CD4-positive, alpha-beta T cell (primary cell): ENCODE measurements at regions not wholly inside any gene's neighbourhood (a gene's known extent, or its start where the extent isn't known, plus 50 kb on each side); places are given as distances from the start of the nearest gene placed in this dataset.

Experiments used
- ATAC-seq: fragments of 200-7000 bp; cut with Tn5 transposase; one replicate; pipeline ENCODE4 v1.10.0; 2022; ENCODE audit warnings: mild to moderate bottlenecking; ENCODE audit not compliant: poor library complexity
- CTCF ChIA-PET: fragments of 350-600 bp; sonication (Branson Sonifier 250); formaldehyde crosslinking; loops from one replicate; lab custom pipeline; 2021; ENCODE audit warnings: antibody characterized with exemption, inconsistent platforms; lab: Charles Lee
- POLR2A ChIA-PET: fragments of 350-600 bp; sonication (Branson Sonifier 250); formaldehyde crosslinking; loops from one replicate; lab custom pipeline; 2021; ENCODE audit warnings: antibody characterized with exemption, inconsistent platforms; lab: Charles Lee
- DNase-seq, 14 experiments: peaks; one replicate each; pipeline ENCODE4 v3.0.0-alpha.2; 2013 to 2020; ENCODE audit warnings: mixed read lengths in 2 of 14
- H3K27ac ChIP-seq, 2 donors: one replicate each; pipeline versions ENCODE4 v1.5.1 to v1.7.0; 2013; ENCODE audit warnings: low read length in 2 of 2, low read depth in 1 of 2, mild to moderate bottlenecking in 1 of 2
- H3K27me3 ChIP-seq, 2 experiments: 1 replicate in 1 of 2; 2 replicates in 1 of 2; pipeline versions ENCODE4 v1.6.1 to v1.7.0; 2013; ENCODE audit warnings: low read length in 2 of 2, control low read depth in 1 of 2, mild to moderate bottlenecking in 1 of 2, moderate library complexity in 1 of 2; ENCODE audit not compliant: insufficient read depth in 2 of 2, control insufficient read depth in 1 of 2
- H3K36me3 ChIP-seq: one replicate; pipeline ENCODE4 v1.6.1; 2013; ENCODE audit warnings: low read length, control low read depth; ENCODE audit not compliant: insufficient read depth
- H3K4me1 ChIP-seq: one replicate; pipeline ENCODE4 v1.6.1; 2013; ENCODE audit warnings: low read length, control low read depth; ENCODE audit not compliant: insufficient read depth
- H3K4me3 ChIP-seq: one replicate; pipeline ENCODE4 v1.5.1; 2013; ENCODE audit warnings: mild to moderate bottlenecking, low read length, moderate library complexity
- H3K9me3 ChIP-seq, 2 experiments: 1 replicate in 1 of 2; 2 replicates in 1 of 2; pipeline versions ENCODE4 v1.6.1 to v1.7.0; 2013; ENCODE audit warnings: low read length in 2 of 2, mild to moderate bottlenecking in 2 of 2, control low read depth in 1 of 2, moderate library complexity in 1 of 2; ENCODE audit not compliant: control insufficient read depth in 1 of 2, insufficient read depth in 1 of 2
- H3K27ac Mint-ChIP-seq: one replicate; pipeline ENCODE4 v1.8.0; 2020; ENCODE audit warnings: mixed read lengths
- H3K27me3 Mint-ChIP-seq: one replicate; pipeline ENCODE4 v1.8.0; 2021; ENCODE audit warnings: mixed read lengths
- H3K36me3 Mint-ChIP-seq: one replicate; pipeline ENCODE4 v1.8.0; 2021; ENCODE audit warnings: low read depth, mixed read lengths
- H3K4me1 Mint-ChIP-seq: one replicate; pipeline ENCODE4 v1.8.0; 2021; ENCODE audit warnings: low read depth, mixed read lengths
- H3K4me3 Mint-ChIP-seq: one replicate; pipeline ENCODE4 v1.8.0; 2020; ENCODE audit warnings: mild to moderate bottlenecking, mixed read lengths
- H3K9me3 Mint-ChIP-seq: one replicate; pipeline ENCODE4 v1.8.0; 2020; ENCODE audit warnings: mixed read lengths
- CTCF ChIP-seq: fragments of 200-600 bp; IDR thresholded peaks from one replicate; pipeline ENCODE4 v1.8.0; 2022; ENCODE audit warnings: antibody characterized with exemption, mild to moderate bottlenecking
- intact Hi-C, 2 experiments: fragments of 100-400 bp; cut with DNase I in 1 of 2; cut with micrococcal nuclease in 1 of 2; formaldehyde crosslinking; loops; one replicate each; pipeline versions ENCODE4 v1.15.1 to v1.9.0; 2023 to 2025; cut with DNase I, micrococcal nuclease

DNA sequence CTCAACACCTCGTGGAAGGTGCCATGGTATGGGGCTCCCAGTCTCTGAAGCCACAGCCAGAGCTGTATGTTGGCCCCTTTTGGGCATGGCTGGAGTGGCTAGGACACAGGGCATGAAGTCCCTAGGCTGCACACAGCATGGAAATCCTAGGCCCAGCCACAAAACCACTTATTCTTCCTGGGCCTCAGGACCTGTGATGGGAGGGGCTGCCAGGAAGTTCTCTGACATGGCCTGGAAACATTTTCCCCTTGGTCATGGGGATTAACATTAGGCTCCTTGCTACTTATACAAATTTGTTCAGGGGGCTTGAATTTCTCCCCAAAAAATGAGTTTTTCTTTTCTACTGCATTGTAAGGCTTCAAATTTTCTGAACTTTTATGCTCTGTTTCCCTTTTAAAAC lies 2091.2 kb upstream of the ACO1 start:
- Mint-ChIP-seq H3K4me3 (no peak overlapping the region), H3K9me3 (peaks cover 3% of the 10 kb centered on the region), H3K27ac (no peak overlapping the region), H3K36me3 (no peaks in the 10 kb centered on the region), H3K4me1 (no peaks in the 10 kb centered on the region), H3K27me3 (no peaks in the 10 kb centered on the region)
- no peak for ATAC-seq
- no peak overlapping the region for H3K27ac ChIP-seq
- no peaks in the 10 kb centered on the region for H3K36me3 ChIP-seq
- H3K9me3 ChIP-seq, result no peaks in the 10 kb centered on the region
- no peaks in the 10 kb centered on the region for H3K4me1 ChIP-seq
- intact Hi-C loops, result loop anchor here in 1 of 2 experiments (10.0 kb wide), 1 partner anchor 58 kb away; no protein-coding TSS in a partner anchor
- POLR2A ChIA-PET, result no interaction called here
- TF ChIP-seq CTCF, result no peak
- no peak for DNase-seq
- CTCF ChIA-PET, result no interaction called here
- H3K4me3 ChIP-seq, result no peak overlapping the region
- no peaks in the 10 kb centered on the region for H3K27me3 ChIP-seq

DNA sequence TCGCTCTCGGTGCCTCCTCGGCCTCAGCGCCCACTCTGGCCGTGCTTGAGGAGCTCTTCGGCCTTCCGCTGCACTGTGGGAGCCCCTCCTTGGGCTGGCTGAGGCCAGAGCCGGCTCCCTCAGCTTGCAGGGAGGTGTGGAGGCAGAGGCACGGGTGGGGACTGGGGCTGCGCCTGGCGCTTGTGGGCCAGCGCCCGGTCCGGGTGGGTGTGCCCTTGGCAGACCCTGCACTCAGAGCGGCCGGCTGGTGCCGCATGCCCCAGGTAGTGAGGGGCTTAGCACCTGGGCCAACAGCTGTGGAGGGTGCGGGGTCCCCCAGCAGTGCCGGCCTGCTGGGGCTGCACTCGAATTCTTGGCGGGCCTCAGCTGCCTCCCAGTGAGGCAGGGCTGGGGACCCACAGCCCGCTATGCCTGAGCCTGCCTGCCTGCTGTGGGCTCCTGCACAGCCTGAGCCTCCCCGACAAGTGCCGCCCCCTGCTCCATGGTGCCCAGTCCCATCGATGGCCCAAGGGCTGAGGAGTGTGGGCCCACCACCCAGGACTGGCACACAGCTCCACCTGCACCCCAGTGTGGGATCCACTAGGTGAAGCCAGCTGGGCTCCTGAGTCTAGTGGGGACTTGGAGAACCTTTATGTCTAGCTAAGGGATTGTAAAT lies 2085.2 kb upstream of the ACO1 start:
- DNase-seq (peak in 1 of 14 experiments; percentile 9), ATAC-seq (no peak)
- no peaks in the 10 kb centered on the region for H3K27me3 Mint-ChIP-seq
- CTCF ChIA-PET, result no interaction called here
- Histone ChIP-seq H3K4me1 (no peaks in the 10 kb centered on the region), H3K4me3 (no peak overlapping the region), H3K27ac (no peak overlapping the region), H3K9me3 (peaks cover 0 to 12% of the 10 kb centered on the region in 2 experiments), H3K36me3 (no peaks in the 10 kb centered on the region), H3K27me3 (no peaks in the 10 kb centered on the region)
- intact Hi-C loops, result loop anchor here in 1 of 2 experiments (10.0 kb wide), 1 partner anchor 64 kb away; no protein-coding TSS in a partner anchor
- no peak overlapping the region for H3K27ac Mint-ChIP-seq
- H3K9me3 Mint-ChIP-seq, result peaks cover 7% of the 10 kb centered on the region
- H3K36me3 Mint-ChIP-seq, result no peaks in the 10 kb centered on the region
- no peak for TF ChIP-seq CTCF
- H3K4me1 Mint-ChIP-seq, result no peaks in the 10 kb centered on the region
- H3K4me3 Mint-ChIP-seq, result no peak overlapping the region
- POLR2A ChIA-PET, result no interaction called here

DNA sequence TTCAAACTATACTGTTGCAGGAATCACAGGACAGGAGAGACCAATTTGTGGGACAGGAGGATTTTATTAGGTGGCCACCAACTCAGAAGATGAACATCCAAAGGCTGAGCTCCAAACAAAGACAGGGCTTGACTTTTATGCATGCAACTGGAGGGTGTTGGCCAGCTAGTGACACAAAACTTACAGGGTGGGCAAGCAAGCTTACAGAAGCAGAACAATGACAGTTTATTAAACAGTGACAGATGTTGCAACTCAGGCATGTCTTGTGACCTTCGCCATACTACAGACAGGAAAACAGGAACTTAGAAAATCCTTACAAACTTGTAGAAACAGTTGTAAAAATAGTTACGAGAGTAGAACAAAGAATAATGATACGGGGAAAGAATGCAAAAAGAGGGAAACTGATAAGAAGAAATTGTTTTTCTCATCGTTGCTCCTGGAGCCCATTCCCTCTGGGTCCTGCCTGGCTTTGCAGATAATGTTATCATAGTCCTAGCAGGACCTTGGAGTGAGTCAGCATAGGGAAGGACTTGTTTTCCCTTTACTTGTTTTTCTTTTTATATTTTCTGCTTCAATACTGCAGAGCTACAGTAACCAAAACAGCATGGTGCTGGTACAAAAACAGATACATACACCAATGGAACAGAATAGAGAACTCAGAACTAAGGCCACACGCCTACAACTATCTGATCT lies 2083.0 kb upstream of the ACO1 start:
- TF ChIP-seq CTCF, result no peak
- no peak for ATAC-seq
- Mint-ChIP-seq H3K36me3 (no peaks in the 10 kb centered on the region), H3K4me3 (no peak overlapping the region), H3K9me3 (peaks cover 4% of the 10 kb centered on the region), H3K27ac (no peak overlapping the region), H3K4me1 (no peaks in the 10 kb centered on the region), H3K27me3 (no peaks in the 10 kb centered on the region)
- ChIA-PET CTCF (no interaction called here), POLR2A (no interaction called here)
- Histone ChIP-seq H3K27me3 (no peaks in the 10 kb centered on the region), H3K36me3 (no peaks in the 10 kb centered on the region), H3K27ac (no peak overlapping the region), H3K4me1 (no peaks in the 10 kb centered on the region), H3K4me3 (no peak overlapping the region), H3K9me3 (peaks cover 0 to 12% of the 10 kb centered on the region in 2 experiments)
- peak in 2 of 14 experiments; percentile 26 to 34 for DNase-seq
- intact Hi-C loops, result no loop called here
